ENCODE measurements at regions not wholly inside any gene's neighbourhood (a gene's known extent, or its start where the extent isn't known, plus 50 kb on each side); places are given as distances from the start of the nearest gene placed in this dataset.

GRCh38 chr2:121033461-121033996 is 251.5 kb downstream of the TFCP2L1 start:
- Histone ChIP-seq H3K27me3 (peaks cover 21% of the 10 kb centered on the region), H3K4me1 (ENCODE audit: low read depth) (peaks cover 5% of the 10 kb centered on the region), H3K36me3 (no peaks in the 10 kb centered on the region), H3K27ac (no peak overlapping the region), H3K4me3 (no peak overlapping the region), H3K9me3 (ENCODE audit: low read depth) (no peaks in the 10 kb centered on the region)
- no peak for TF ChIP-seq CTCF (IDR thresholded peaks at IDR 0.05; ENCODE audit: low read depth, low read length)
- no peak for DNase-seq (ENCODE audit: low read depth in 1 of 2, low spot score in 1 of 2)

- Histone ChIP-seq H3K36me3 (no peaks in the 10 kb centered on the region), H3K27me3 (peaks cover 14% of the 10 kb centered on the region)
- DNase-seq (ENCODE audit: low read depth in 1 of 2, low spot score in 1 of 2), result no peak
Observed at GRCh38 chr2:121034551-121034950, 250.5 kb downstream of the TFCP2L1 start.

GRCh38 chr2:121036226-121036692 is 248.7 kb downstream of the TFCP2L1 start:
- no peak for TF ChIP-seq CTCF (IDR thresholded peaks at IDR 0.05; ENCODE audit: low read depth, low read length)
- H3K36me3 ChIP-seq, result no peaks in the 10 kb centered on the region
- H3K4me1 ChIP-seq (ENCODE audit: low read depth), result peaks cover 5% of the 10 kb centered on the region
- no peak for DNase-seq (ENCODE audit: low read depth in 1 of 2, low spot score in 1 of 2)
- H3K27me3 ChIP-seq, result peaks cover 12% of the 10 kb centered on the region
- no peak overlapping the region for H3K4me3 ChIP-seq
- H3K27ac ChIP-seq, result no peak overlapping the region
- no peaks in the 10 kb centered on the region for H3K9me3 ChIP-seq (ENCODE audit: low read depth)

More at GRCh38 chr2:121034551-121034950, 250.5 kb downstream of the TFCP2L1 start:
- peaks cover 5% of the 10 kb centered on the region for H3K4me1 ChIP-seq (ENCODE audit: low read depth)
- H3K27ac ChIP-seq, result no peak overlapping the region
- H3K4me3 ChIP-seq, result no peak overlapping the region
- H3K9me3 ChIP-seq (ENCODE audit: low read depth), result no peaks in the 10 kb centered on the region
- no peak for TF ChIP-seq CTCF (IDR thresholded peaks at IDR 0.05; ENCODE audit: low read depth, low read length)

GRCh38 chr2:121037480-121037879 is 247.5 kb downstream of the TFCP2L1 start:
- TF ChIP-seq CTCF (IDR thresholded peaks at IDR 0.05; ENCODE audit: low read depth, low read length), result no peak
- Histone ChIP-seq H3K9me3 (ENCODE audit: low read depth) (no peaks in the 10 kb centered on the region), H3K4me1 (ENCODE audit: low read depth) (peaks cover 5% of the 10 kb centered on the region), H3K27me3 (peaks cover 8% of the 10 kb centered on the region), H3K4me3 (no peak overlapping the region), H3K36me3 (no peaks in the 10 kb centered on the region), H3K27ac (no peak overlapping the region)
- DNase-seq (ENCODE audit: low read depth in 1 of 2, low spot score in 1 of 2), result no peak

- no peaks in the 10 kb centered on the region for H3K36me3 ChIP-seq
- no peaks in the 10 kb centered on the region for H3K9me3 ChIP-seq (ENCODE audit: low read depth)
- peaks cover 5% of the 10 kb centered on the region for H3K4me1 ChIP-seq (ENCODE audit: low read depth)
- peaks cover 3% of the 10 kb centered on the region for H3K27me3 ChIP-seq
- DNase-seq (ENCODE audit: low read depth in 1 of 2, low spot score in 1 of 2), result no peak
- no peak overlapping the region for H3K27ac ChIP-seq
- H3K4me3 ChIP-seq, result no peak overlapping the region
- TF ChIP-seq CTCF (IDR thresholded peaks at IDR 0.05; ENCODE audit: low read depth, low read length), result no peak
Observed at GRCh38 chr2:121038031-121038430, 247.0 kb downstream of the TFCP2L1 start.

Measured in cardiac muscle cell (in vitro differentiated cells and primary cell).